GM12891 (cell line): ENCODE measurements at regions not wholly inside any gene's neighbourhood (a gene's known extent, or its start where the extent isn't known, plus 50 kb on each side); places are given as distances from the start of the nearest gene placed in this dataset.

Source experiments
- DNase-seq: peaks from one replicate; pipeline ENCODE4 v3.0.0; 2011; ENCODE audit warnings: low spot score; ENCODE audit not compliant: insufficient read length
- FAIRE-seq: peaks from 2 replicates; lab custom pipeline; 2011; peaks lifted over from hg19 to GRCh38; lab: Jason Lieb, UNC
- PAX5 ChIP-seq: IDR thresholded peaks from 2 replicates; pipeline ENCODE4 v1.6.1; 2011; ENCODE audit warnings: low read length, moderate library complexity, mild to moderate bottlenecking; ENCODE audit not compliant: insufficient read depth, severe bottlenecking
- POLR2A ChIP-seq: IDR thresholded peaks from 2 replicates; pipeline ENCODE4 v1.6.1; 2011; ENCODE audit warnings: low read depth, low read length, control low read depth
- POLR2AphosphoS5 ChIP-seq: IDR thresholded peaks from 2 replicates; pipeline ENCODE4 v1.6.1; 2011; ENCODE audit warnings: low read depth, low read length, control low read depth
- POU2F2 ChIP-seq: IDR thresholded peaks from 2 replicates; pipeline ENCODE4 v1.6.1; 2011; ENCODE audit warnings: low read depth, mild to moderate bottlenecking, control low read depth, low read length, moderate library complexity
- SPI1 ChIP-seq: IDR thresholded peaks from 2 replicates; pipeline ENCODE4 v1.6.1; 2011; ENCODE audit warnings: low read depth, low read length, control low read depth
- TAF1 ChIP-seq: IDR thresholded peaks from 2 replicates; pipeline ENCODE4 v1.6.1; 2011; ENCODE audit warnings: low read depth, low read length, control low read depth

DNA sequence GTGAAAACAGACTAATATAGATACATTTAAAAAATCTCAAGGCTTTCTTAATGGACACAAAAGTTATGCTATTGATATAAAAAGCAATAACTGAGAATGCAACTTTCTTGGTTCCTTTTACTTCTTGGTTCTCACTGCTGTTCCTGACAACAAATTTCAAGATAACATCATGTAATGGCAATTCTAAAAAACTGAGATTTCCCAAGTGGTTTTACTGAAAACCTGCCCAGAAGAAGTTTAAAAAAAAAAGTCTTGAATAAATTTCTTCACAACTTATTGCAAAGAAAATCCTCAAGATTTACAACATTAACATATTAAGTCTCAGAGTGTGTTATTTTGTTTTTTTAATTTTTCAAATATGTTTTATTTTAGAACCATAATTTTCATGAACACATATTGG lies 302.8 kb upstream of the COX7C start:
- FAIRE-seq (no peak), DNase-seq (no peak)
- TF ChIP-seq POLR2AphosphoS5: no peak
- TF ChIP-seq POLR2A: no peak
- TF ChIP-seq SPI1: no peak
- no peak for TF ChIP-seq TAF1

DNA sequence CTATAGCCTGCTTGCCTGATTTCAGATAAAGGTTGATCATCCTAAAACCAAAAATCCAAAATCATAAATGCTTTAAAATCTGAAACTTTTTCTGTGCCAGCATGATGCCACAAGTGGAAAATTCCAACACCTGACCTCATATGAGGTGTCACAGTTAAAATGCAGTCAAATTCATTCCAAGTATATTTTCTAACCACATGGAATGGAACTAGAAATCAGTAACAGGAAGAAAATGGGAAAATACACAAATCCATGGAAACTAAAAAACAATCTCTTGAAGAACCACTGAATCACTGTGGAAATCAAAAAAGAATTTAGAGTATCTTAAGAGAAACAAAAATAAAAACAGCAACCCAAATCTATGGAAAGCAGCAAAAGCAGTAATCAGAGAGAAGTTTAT lies 297.5 kb upstream of the COX7C start:
- no peak for DNase-seq
- no peak for FAIRE-seq
- TF ChIP-seq SPI1 (no peak), POLR2A (no peak), POU2F2 (no peak), POLR2AphosphoS5 (no peak), TAF1 (no peak), PAX5 (no peak)

DNA sequence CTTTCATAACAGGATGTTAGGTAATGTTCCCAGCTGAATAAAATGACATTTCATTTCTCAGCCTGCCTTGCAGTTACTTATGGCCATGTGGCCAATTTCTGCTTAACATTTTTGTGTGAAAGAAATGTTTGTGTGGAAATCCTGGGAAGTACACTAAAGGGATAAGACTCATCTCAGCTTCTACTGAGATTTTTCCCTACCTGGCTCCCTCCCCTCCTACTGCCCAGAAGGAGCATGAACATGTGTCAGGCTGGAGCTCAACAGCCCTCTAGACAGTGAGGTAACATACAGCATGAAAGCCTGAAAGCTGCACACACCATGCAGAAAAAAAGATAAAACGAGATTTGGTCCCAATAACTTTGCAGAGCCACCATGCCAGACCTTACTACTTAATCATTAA lies 288.4 kb upstream of the COX7C start:
- DNase-seq (no peak), FAIRE-seq (no peak)
- TF ChIP-seq SPI1 (no peak), PAX5 (no peak), TAF1 (no peak), POU2F2 (no peak), POLR2AphosphoS5 (no peak), POLR2A (no peak)

DNA sequence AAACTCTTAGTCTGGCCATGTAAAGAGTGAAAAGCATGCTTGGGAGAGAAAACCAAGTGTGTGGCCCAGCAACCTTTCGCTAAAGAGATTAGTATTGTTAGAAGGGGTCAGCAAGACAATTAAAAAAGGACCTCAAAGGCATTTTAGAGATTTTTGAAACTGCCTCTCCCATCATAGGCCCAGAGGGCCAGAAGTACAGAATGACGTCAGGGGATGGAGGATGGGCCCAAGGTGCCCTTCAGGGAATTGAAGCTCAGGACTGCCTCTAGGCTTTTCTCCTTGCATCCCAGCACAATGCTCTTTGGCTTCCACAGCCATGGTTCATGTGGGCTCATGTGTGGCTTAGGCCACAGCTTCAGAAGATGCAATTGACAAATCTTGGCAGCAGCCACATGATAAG lies 287.0 kb upstream of the COX7C start:
- FAIRE-seq (no peak), DNase-seq (no peak)
- TF ChIP-seq POLR2AphosphoS5: no peak
- no peak for TF ChIP-seq POLR2A
- TF ChIP-seq SPI1: no peak
- no peak for TF ChIP-seq PAX5
- TF ChIP-seq TAF1: no peak
- TF ChIP-seq POU2F2: no peak

DNA sequence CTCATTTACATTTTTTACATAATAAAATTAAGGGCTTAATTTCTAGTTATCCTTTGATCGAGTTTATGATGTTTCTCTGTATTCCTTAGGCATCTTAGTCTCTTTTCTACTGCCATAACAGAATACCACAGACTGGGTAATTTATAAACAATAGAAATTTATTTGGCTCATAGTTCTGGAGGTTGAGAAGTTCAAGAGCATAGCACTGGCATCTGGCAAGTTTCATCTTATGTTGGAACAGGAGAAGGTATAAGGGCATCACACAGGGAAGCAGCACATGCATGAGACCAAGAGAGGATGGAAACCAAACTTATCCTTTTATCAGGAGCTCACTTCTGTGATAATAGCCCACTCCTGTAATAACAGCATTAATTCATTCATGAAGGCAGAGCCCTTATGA lies 284.9 kb upstream of the COX7C start:
- DNase-seq (no peak), FAIRE-seq (no peak)
- TF ChIP-seq POU2F2 (no peak), POLR2AphosphoS5 (no peak), SPI1 (no peak), PAX5 (no peak), TAF1 (no peak), POLR2A (no peak)

DNA sequence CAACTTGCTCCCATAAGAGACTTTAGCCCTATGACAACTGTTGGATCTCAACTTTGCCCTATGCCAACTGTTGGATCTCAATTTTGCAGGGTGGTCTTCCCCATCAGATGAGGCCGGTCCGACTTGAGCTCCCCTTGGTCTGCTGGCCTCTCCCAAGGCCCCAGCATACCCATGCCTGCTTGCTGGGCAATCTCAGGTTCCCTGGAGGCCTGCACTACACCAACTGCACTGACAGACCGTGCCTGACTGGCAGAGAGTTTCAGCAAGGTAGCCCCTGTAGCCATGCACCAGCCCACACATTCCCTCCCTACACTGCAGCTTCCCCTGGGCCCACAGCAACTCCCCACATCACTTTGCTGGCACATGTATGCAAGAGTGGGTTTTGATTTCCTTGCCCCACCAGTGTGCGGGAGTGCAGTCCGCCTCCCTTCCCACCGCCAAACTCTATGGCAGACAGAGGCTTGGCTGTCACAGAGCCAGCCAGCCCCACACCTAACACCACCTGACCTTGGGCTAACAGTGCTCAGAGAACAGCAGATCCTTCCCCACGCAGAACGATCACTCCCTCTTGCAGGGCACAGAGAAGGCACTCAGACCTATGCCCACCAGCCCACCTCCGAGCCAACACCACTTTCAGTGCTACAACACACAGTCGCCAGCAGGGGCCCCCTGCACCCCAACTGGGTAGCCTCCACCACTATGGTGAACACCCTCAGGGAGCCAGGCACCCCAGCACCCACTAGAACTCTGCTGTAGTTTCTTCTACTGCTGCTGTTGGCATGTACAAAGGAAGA lies 279.9 kb upstream of the COX7C start:
- no peak for FAIRE-seq
- no peak for DNase-seq
- TF ChIP-seq POLR2A (no peak), POLR2AphosphoS5 (no peak), SPI1 (no peak), TAF1 (no peak), PAX5 (no peak), POU2F2 (no peak)

DNA sequence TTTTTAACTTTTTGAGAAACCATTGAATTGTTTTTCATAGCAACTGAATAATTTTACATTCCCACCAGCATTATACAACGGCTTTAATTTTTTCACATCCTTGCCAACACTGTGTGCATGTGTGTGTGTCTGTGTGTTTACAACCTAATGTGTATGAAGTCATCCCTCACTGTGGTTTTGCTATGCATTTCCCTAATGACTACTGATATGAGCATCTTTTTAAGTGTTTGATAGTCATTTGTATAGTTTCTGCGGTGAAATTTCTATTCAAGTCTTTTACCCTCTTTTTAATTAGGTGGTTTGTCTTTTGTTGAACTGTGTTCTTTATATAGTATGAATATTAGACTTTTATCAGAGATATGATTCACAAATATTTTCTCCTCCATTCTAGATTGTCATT lies 263.1 kb upstream of the COX7C start:
- no peak for TF ChIP-seq TAF1
- TF ChIP-seq PAX5: no peak
- TF ChIP-seq POLR2A: no peak
- TF ChIP-seq POU2F2: no peak
- TF ChIP-seq POLR2AphosphoS5: no peak
- DNase-seq (no peak), FAIRE-seq (no peak)

DNA sequence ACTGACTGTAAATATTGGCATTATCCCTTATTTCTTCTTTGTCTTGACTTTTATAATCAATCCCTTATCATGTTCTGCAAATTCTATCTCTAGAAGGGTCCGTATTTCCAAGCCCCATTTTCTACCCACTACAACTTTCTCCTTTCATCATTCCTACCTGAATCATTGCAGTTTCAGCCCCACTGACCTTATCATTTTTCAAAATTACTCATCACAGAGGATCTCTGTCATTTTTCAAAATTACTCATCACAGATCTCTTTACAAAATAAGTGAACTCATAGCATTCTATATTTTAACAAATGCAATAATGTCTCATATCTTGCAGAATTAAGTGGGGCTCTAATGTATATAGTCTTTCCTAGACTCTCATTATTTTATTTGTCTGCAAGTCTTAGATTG lies 256.9 kb upstream of the COX7C start:
- no peak for DNase-seq
- TF ChIP-seq POLR2A (no peak), POLR2AphosphoS5 (no peak), PAX5 (no peak)
- no peak for FAIRE-seq

DNA sequence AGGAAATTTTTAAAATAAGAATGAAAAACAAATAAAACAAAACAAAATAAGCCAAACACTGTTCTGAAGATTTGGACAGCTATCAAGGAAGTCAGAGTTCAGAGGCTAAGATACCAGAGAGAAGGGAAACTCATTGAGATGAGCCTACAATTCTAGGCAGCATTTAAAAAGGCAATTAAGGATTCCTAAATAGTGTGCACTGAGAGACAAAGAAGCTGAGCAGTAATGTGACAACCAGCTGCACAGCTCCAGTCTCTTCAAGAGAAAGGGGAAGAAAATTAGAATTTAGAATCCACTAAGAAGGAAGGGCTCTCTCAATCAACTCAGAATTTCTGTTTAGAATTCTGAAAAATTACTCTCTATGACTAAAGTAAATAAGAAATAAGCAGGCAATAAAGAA lies 246.7 kb upstream of the COX7C start:
- TF ChIP-seq POLR2AphosphoS5 (no peak), POLR2A (no peak), SPI1 (no peak), TAF1 (no peak), POU2F2 (no peak), PAX5 (no peak)
- DNase-seq: no peak
- no peak for FAIRE-seq

DNA sequence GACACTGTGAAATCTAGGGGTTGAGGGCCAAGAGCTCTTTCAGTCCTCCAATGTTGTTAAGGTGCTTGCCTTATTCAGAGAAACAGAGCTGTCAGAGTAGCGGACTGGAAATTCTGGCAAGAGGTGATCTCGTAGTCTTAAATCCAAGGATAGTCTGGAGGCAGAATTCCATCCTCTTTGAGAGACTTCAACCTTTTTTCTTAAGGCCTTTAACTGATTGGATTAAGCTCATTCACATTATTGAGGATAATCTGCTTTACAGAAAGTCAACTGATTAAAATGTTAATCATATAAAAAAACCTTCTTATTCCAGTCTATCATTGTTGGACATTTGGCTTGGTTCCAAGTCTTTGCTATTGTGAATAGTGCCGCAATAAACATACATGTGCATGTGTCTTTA lies 243.1 kb upstream of the COX7C start:
- TF ChIP-seq POLR2A (no peak), TAF1 (no peak), POU2F2 (no peak), POLR2AphosphoS5 (no peak), SPI1 (no peak), PAX5 (no peak)
- DNase-seq (no peak), FAIRE-seq (no peak)

DNA sequence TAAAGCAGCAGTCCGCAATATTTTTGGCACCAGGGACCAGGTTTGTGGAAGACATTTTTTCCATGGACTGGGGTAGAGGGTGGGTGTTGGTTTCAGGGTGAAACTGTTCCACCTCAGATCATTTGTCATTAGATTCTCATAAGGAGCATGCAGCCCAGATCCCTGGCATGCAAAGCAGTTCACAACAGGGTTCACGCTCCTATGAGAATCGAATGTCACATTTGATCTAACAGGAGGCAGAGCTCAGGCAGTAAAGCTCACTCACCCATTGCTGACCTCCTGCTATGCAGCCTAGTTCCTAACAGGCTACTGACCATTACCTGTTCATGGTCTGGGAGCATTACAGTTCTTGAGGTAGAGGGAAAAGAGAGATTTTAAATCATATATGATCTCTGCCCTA lies 241.5 kb upstream of the COX7C start:
- FAIRE-seq: no peak
- DNase-seq: no peak
- TF ChIP-seq PAX5 (no peak), POU2F2 (no peak), TAF1 (no peak), SPI1 (no peak), POLR2AphosphoS5 (no peak), POLR2A (no peak)
